ENCODE measurements at regions not wholly inside any gene's neighbourhood (a gene's known extent, or its start where the extent isn't known, plus 50 kb on each side); places are given as distances from the start of the nearest gene placed in this dataset.

GRCh38 chr18:64546451-64546850 is 397.6 kb upstream of the LINC00305 start:
- Mint-ChIP-seq H3K9me3 (ENCODE audit: low read depth) (peaks cover 3% of the 10 kb centered on the region), H3K4me1 (ENCODE audit: low read depth) (no peaks in the 10 kb centered on the region), H3K27me3 (ENCODE audit: low read depth) (no peaks in the 10 kb centered on the region), H3K4me3 (ENCODE audit: unreplicated experiment) (no peak overlapping the region), H3K27ac (ENCODE audit: unreplicated experiment) (no peak overlapping the region), H3K36me3 (ENCODE audit: low read depth) (no peaks in the 10 kb centered on the region)
- TF ChIP-seq CTCF (IDR thresholded peaks at IDR 0.05): no peak
- no peak for DNase-seq (ENCODE audit: low spot score)

GRCh38 chr18:64539847-64540246 is 391.0 kb upstream of the LINC00305 start:
- Mint-ChIP-seq H3K27me3 (ENCODE audit: low read depth) (no peaks in the 10 kb centered on the region), H3K4me3 (ENCODE audit: unreplicated experiment) (no peak overlapping the region), H3K36me3 (ENCODE audit: low read depth) (no peaks in the 10 kb centered on the region), H3K27ac (ENCODE audit: unreplicated experiment) (no peak overlapping the region), H3K9me3 (ENCODE audit: low read depth) (peaks cover under 1% of the 10 kb centered on the region), H3K4me1 (ENCODE audit: low read depth) (no peaks in the 10 kb centered on the region)
- DNase-seq (ENCODE audit: low spot score): no peak
- TF ChIP-seq CTCF (IDR thresholded peaks at IDR 0.05): no peak

- H3K36me3 Mint-ChIP-seq (ENCODE audit: low read depth): no peaks in the 10 kb centered on the region
- TF ChIP-seq CTCF (IDR thresholded peaks at IDR 0.05): no peak
- H3K9me3 Mint-ChIP-seq (ENCODE audit: low read depth): peaks cover 22% of the 10 kb centered on the region
- H3K27me3 Mint-ChIP-seq (ENCODE audit: low read depth): no peaks in the 10 kb centered on the region
- H3K4me1 Mint-ChIP-seq (ENCODE audit: low read depth): no peaks in the 10 kb centered on the region
- H3K27ac Mint-ChIP-seq (ENCODE audit: unreplicated experiment): no peak overlapping the region
- no peak for DNase-seq (ENCODE audit: low spot score)
- no peak overlapping the region for H3K4me3 Mint-ChIP-seq (ENCODE audit: unreplicated experiment)
These were observed 379.8 kb upstream of the LINC00305 start for GRCh38 chr18:64528646-64529045.

- H3K27me3 Mint-ChIP-seq (ENCODE audit: low read depth): peaks cover 6% of the 10 kb centered on the region
- H3K36me3 Mint-ChIP-seq (ENCODE audit: low read depth): no peaks in the 10 kb centered on the region
- peaks cover 5% of the 10 kb centered on the region for H3K9me3 Mint-ChIP-seq (ENCODE audit: low read depth)
- H3K4me3 Mint-ChIP-seq (ENCODE audit: unreplicated experiment): no peak overlapping the region
- no peak for DNase-seq (ENCODE audit: low spot score)
- no peak for TF ChIP-seq CTCF (IDR thresholded peaks at IDR 0.05)
- H3K27ac Mint-ChIP-seq (ENCODE audit: unreplicated experiment): no peak overlapping the region
- no peaks in the 10 kb centered on the region for H3K4me1 Mint-ChIP-seq (ENCODE audit: low read depth)
These were observed 370.3 kb upstream of the LINC00305 start for GRCh38 chr18:64519201-64519600.

- Mint-ChIP-seq H3K27me3 (ENCODE audit: low read depth) (peaks cover 9% of the 10 kb centered on the region), H3K36me3 (ENCODE audit: low read depth) (no peaks in the 10 kb centered on the region), H3K9me3 (ENCODE audit: low read depth) (peaks cover 5% of the 10 kb centered on the region), H3K4me3 (ENCODE audit: unreplicated experiment) (no peak overlapping the region), H3K4me1 (ENCODE audit: low read depth) (no peaks in the 10 kb centered on the region), H3K27ac (ENCODE audit: unreplicated experiment) (no peak overlapping the region)
- DNase-seq (ENCODE audit: low spot score): no peak
- TF ChIP-seq CTCF (IDR thresholded peaks at IDR 0.05): no peak
These were observed 369.3 kb upstream of the LINC00305 start for GRCh38 chr18:64518191-64518590.

Data from chondrocyte (in vitro differentiated cells).